ACC112 (cell line): ENCODE measurements at regions not wholly inside any gene's neighbourhood (a gene's known extent, or its start where the extent isn't known, plus 50 kb on each side); places are given as distances from the start of the nearest gene placed in this dataset.
"Not testable (repeated sequence)": the region's sequence is repeated elsewhere in the genome, so short reads cannot be mapped to it uniquely, and the experiment has no call there.

Source experiments
- H2AFZ ChIP-seq: fragments of 200-600 bp; sonication (generic); one replicate; pipeline ENCODE4 v1.6.0; 2017; ENCODE audit warnings: antibody characterized with exemption, low read length; ENCODE audit not compliant: unreplicated experiment
- H3K27ac ChIP-seq: fragments of 200-600 bp; sonication (generic); 2 replicates; pipeline ENCODE4 v1.5.1; 2014; ENCODE audit warnings: low read depth, mild to moderate bottlenecking, antibody characterized with exemption, low read length, moderate library complexity
- H3K27me3 ChIP-seq: fragments of 200-600 bp; sonication (generic); 2 replicates; pipeline ENCODE4 v1.6.1; 2014; ENCODE audit warnings: mild to moderate bottlenecking, antibody characterized with exemption, low read length, moderate library complexity, mixed read lengths; ENCODE audit not compliant: insufficient read depth
- H3K36me3 ChIP-seq: fragments of 200-600 bp; sonication (generic); 2 replicates; pipeline ENCODE4 v1.6.1; 2016; ENCODE audit warnings: mild to moderate bottlenecking, antibody characterized with exemption, low read length, moderate library complexity, mixed read lengths; ENCODE audit not compliant: insufficient read depth
- H3K4me1 ChIP-seq: fragments of 200-600 bp; sonication (generic); one replicate; pipeline ENCODE4 v1.6.1; 2016; ENCODE audit warnings: low read length, mixed read lengths; ENCODE audit not compliant: insufficient read depth, unreplicated experiment, control insufficient read depth
- H3K4me3 ChIP-seq: fragments of 200-600 bp; sonication (generic); 2 replicates; pipeline ENCODE4 v1.5.1; 2014; ENCODE audit warnings: mild to moderate bottlenecking, low read depth, low read length
- H3K79me2 ChIP-seq: fragments of 200-600 bp; sonication (generic); one replicate; pipeline ENCODE4 v1.6.0; 2016; ENCODE audit warnings: low read length; ENCODE audit not compliant: control insufficient read depth, unreplicated experiment, insufficient read depth

GRCh38 chr12:38515912-38516311 lies 199.3 kb downstream of the ALG10B start:
- Histone ChIP-seq H2AFZ (no peak overlapping the region), H3K27me3 (no peaks in the 10 kb centered on the region), H3K4me1 (no peaks in the 10 kb centered on the region), H3K4me3 (no peak overlapping the region), H3K27ac (no peak overlapping the region), H3K79me2 (no peaks in the 10 kb centered on the region), H3K36me3 (no peaks in the 10 kb centered on the region)

DNA sequence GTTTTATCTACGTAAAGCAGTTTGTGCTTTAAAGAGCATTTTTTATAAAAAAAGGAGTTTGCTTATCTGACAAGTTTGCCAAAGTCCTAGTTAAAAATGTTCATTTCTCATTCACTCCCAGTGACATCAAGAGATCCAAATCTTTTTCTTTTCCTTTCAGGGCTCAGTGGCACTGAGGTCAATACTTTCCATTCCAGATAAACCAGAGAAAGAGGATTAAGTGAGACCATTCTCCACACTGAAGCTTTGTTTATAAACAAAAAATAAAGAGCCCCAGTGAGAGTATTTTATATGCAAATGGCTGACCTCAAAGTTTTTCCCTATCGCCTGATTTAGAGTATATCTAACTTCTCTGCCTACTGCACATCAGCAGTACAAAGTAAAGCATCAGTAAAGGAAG lies 199.8 kb downstream of the ALG10B start:
- Histone ChIP-seq H3K4me3 (no peak overlapping the region), H3K79me2 (no peaks in the 10 kb centered on the region), H3K4me1 (no peaks in the 10 kb centered on the region), H3K36me3 (no peaks in the 10 kb centered on the region), H2AFZ (no peak overlapping the region), H3K27me3 (no peaks in the 10 kb centered on the region), H3K27ac (no peak overlapping the region)

GRCh38 chr12:38523920-38524319 lies 207.3 kb downstream of the ALG10B start:
- Histone ChIP-seq H3K27me3 (0 out of 2 replicates have a peak, but pooled peaks cover 3% of the 10 kb centered on the region), H3K4me1 (no peaks in the 10 kb centered on the region), H2AFZ (no peak overlapping the region), H3K79me2 (no peaks in the 10 kb centered on the region), H3K36me3 (no peaks in the 10 kb centered on the region), H3K4me3 (no peak overlapping the region), H3K27ac (no peak overlapping the region)

DNA sequence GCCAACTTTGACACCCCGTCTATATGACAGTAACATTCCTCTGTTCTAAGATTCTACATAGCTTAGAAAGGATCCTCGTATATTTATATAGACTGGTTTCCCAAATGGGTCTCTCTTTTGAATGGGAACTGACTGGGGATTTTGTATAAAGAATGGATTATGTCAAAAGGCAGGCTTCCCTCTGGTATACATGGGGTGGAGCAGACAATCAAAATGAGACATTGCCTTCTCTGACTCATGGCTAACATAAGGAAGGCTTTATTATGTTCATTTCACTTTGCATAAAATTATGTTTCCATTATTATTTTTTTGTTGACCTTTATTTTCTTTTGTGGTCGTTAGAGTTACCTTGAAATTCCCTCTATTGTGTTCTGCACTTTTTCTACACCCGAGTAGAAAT lies 211.1 kb downstream of the ALG10B start:
- Histone ChIP-seq H3K27me3 (0 out of 2 replicates have a peak, but pooled peaks cover 3% of the 10 kb centered on the region), H3K4me1 (no peaks in the 10 kb centered on the region), H3K36me3 (no peaks in the 10 kb centered on the region), H3K79me2 (no peaks in the 10 kb centered on the region), H3K4me3 (no peak overlapping the region), H2AFZ (no peak overlapping the region), H3K27ac (no peak overlapping the region)

DNA sequence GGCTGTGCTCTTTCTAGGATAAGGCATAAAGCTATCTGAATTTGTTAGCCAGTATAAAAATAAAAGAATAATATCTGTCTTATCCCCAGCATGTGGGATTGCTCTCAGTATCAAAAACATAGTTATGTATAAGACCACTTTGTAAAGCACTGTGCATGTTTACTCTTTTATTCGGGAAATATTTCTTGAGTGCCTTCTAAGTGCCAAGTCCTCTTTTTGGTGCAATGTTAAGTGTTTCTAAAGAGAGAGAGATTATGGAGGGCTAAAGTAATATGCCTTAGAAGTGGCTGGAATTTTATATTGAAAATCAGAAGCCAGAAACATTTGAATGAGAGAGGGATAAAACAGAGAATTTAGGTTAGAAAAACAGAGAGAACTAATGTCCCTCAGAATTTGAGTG lies 212.0 kb downstream of the ALG10B start:
- no peaks in the 10 kb centered on the region for H3K36me3 ChIP-seq
- H3K4me3 ChIP-seq: no peak overlapping the region
- H3K79me2 ChIP-seq: no peaks in the 10 kb centered on the region
- H3K4me1 ChIP-seq: no peaks in the 10 kb centered on the region
- 0 out of 2 replicates have a peak, but pooled peaks cover 3% of the 10 kb centered on the region for H3K27me3 ChIP-seq
- H2AFZ ChIP-seq: no peak overlapping the region
- no peak overlapping the region for H3K27ac ChIP-seq

GRCh38 chr12:38529281-38529680 lies 212.7 kb downstream of the ALG10B start:
- not testable (repeated sequence) for H3K79me2 ChIP-seq, H3K4me3 ChIP-seq, H3K4me1 ChIP-seq, H3K27ac ChIP-seq, H2AFZ ChIP-seq, H3K27me3 ChIP-seq, H3K36me3 ChIP-seq

DNA sequence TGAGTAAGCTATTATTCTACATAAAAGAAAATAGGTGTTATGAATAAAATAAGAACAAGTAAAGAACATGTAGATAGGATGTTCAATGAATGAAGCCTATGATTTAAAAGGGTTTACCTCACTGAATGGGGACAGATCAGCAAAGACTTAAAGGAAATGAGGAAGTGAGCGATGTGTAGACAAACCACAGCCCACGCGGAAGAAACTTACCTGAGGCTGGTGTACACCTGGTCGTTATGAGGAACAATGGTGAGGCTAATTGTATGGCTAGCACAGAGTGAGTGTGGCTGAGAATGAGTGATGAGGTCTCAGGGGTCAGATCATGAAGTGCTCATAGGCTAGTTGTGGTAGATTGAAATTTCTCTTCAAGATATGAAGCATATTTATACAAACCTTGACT lies 221.7 kb downstream of the ALG10B start:
- Histone ChIP-seq H3K27me3 (no peaks in the 10 kb centered on the region), H2AFZ (no peak overlapping the region), H3K36me3 (no peaks in the 10 kb centered on the region), H3K4me1 (no peaks in the 10 kb centered on the region), H3K79me2 (no peaks in the 10 kb centered on the region), H3K4me3 (no peak overlapping the region), H3K27ac (no peak overlapping the region)

DNA sequence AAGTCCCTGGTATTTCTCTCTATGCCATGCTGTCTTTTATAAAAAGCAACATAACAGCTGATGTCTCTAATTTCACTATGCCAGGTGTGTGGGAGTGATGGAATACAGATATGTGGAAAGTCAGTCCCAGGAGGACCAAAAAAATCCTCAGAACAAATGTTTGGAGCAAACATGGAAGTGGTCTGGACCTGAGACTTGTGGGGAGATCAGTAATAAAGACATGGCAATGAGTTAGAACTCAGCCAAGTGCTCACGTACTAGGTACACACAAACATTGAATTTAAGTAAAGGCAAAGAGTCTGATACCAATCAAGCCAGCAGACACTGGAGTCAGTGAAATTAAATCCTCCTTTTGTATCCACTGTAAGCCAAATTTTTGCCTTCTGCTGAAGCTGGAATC lies 223.6 kb downstream of the ALG10B start:
- no peak overlapping the region for H3K27ac ChIP-seq
- H3K36me3 ChIP-seq: no peaks in the 10 kb centered on the region

DNA sequence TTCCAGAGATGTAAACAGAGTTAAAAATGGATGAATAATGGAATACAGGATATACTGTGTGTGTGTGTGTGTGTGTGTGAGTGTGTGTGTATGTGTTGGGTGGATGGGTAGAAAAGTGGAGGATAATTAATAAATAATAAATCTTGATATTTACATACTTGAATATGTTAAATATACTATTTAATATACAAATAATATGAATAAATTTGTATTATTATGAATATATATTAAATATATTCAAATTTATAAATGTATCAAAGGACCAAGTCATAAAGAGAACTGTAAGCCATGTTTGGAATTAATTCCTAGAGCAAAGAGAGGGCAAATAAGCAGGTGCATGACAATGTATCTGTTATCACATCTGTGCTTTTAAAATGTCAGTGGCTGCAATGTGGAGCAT lies 225.3 kb downstream of the ALG10B start:
- no peaks in the 10 kb centered on the region for H3K79me2 ChIP-seq

More for the DNA sequence above, 223.6 kb downstream of the ALG10B start:
- H3K27me3 ChIP-seq: no peaks in the 10 kb centered on the region
- H3K79me2 ChIP-seq: no peaks in the 10 kb centered on the region
- H3K4me1 ChIP-seq: no peaks in the 10 kb centered on the region
- H2AFZ ChIP-seq: no peak overlapping the region
- H3K4me3 ChIP-seq: no peak overlapping the region

DNA sequence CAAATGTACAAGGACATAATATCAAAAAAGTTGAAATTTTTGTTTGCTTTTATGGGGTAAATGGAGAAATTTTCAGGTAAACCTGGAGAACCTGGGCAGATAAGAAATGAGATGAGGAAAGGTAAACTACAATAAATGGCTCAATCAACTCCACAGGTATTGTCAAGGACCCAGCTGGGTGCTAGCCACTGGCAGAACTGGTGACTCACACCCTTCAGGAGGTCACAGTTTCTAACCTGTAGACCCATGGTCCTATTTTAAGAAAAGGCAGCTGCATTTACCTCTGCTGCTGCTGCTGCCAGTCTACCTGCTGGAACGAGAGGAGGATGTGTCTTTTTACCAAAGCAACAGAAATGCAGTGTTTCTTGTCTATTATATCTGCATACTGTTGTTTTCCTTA lies 226.6 kb downstream of the ALG10B start:
- Histone ChIP-seq H3K4me1 (no peaks in the 10 kb centered on the region), H3K79me2 (no peaks in the 10 kb centered on the region), H3K4me3 (no peak overlapping the region), H3K36me3 (no peaks in the 10 kb centered on the region), H3K27ac (no peak overlapping the region), H2AFZ (no peak overlapping the region), H3K27me3 (no peaks in the 10 kb centered on the region)

More for the DNA sequence above, 225.3 kb downstream of the ALG10B start:
- Histone ChIP-seq H3K4me1 (no peaks in the 10 kb centered on the region), H3K36me3 (no peaks in the 10 kb centered on the region), H2AFZ (no peak overlapping the region), H3K4me3 (no peak overlapping the region), H3K27me3 (no peaks in the 10 kb centered on the region), H3K27ac (no peak overlapping the region)

- H3K27me3 ChIP-seq: no peaks in the 10 kb centered on the region
- H3K27ac ChIP-seq: no peak overlapping the region
- H2AFZ ChIP-seq: no peak overlapping the region
- no peaks in the 10 kb centered on the region for H3K36me3 ChIP-seq
- H3K4me1 ChIP-seq: no peaks in the 10 kb centered on the region
- H3K4me3 ChIP-seq: no peak overlapping the region
- no peaks in the 10 kb centered on the region for H3K79me2 ChIP-seq
Measured at GRCh38 chr12:38544330-38545066, 227.9 kb downstream of the ALG10B start.
